ENCODE measurements at regions not wholly inside any gene's neighbourhood (a gene's known extent, or its start where the extent isn't known, plus 50 kb on each side); places are given as distances from the start of the nearest gene placed in this dataset.

GRCh38 chr9:89912605-89912953 is 307.8 kb downstream of the GADD45G start:
- DNase-seq (ENCODE audit: low read depth, low spot score), result no peak
- H3K9me3 ChIP-seq (ENCODE audit: control insufficient read depth, insufficient read depth, low read length), result no peaks in the 10 kb centered on the region
- POLR2A ChIA-PET, result no interaction called here
- CTCF ChIA-PET, result no interaction called here
- H3K27me3 ChIP-seq (ENCODE audit: control insufficient read depth, insufficient read depth, low read length), result no peaks in the 10 kb centered on the region
- no peak overlapping the region for H3K4me3 ChIP-seq (ENCODE audit: low read depth, low read length)
- H3K27ac ChIP-seq (ENCODE audit: low read depth, low read length), result no peak overlapping the region
- TF ChIP-seq, protein P1, sequence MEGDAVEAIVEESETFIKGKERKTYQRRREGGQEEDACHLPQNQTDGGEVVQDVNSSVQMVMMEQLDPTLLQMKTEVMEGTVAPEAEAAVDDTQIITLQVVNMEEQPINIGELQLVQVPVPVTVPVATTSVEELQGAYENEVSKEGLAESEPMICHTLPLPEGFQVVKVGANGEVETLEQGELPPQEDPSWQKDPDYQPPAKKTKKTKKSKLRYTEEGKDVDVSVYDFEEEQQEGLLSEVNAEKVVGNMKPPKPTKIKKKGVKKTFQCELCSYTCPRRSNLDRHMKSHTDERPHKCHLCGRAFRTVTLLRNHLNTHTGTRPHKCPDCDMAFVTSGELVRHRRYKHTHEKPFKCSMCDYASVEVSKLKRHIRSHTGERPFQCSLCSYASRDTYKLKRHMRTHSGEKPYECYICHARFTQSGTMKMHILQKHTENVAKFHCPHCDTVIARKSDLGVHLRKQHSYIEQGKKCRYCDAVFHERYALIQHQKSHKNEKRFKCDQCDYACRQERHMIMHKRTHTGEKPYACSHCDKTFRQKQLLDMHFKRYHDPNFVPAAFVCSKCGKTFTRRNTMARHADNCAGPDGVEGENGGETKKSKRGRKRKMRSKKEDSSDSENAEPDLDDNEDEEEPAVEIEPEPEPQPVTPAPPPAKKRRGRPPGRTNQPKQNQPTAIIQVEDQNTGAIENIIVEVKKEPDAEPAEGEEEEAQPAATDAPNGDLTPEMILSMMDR (IDR thresholded peaks at IDR 0.05; ENCODE audit: low read depth, low read length), result no peak

- peaks cover 2% of the 10 kb centered on the region; the same call in 1 of the 2 replicates for H3K9me3 ChIP-seq (ENCODE audit: control insufficient read depth, insufficient read depth, low read length)
- H3K4me3 ChIP-seq (ENCODE audit: low read depth, low read length), result no peak overlapping the region
- H3K27me3 ChIP-seq (ENCODE audit: control insufficient read depth, insufficient read depth, low read length), result peaks cover 2% of the 10 kb centered on the region
- TF ChIP-seq, protein P1 (IDR thresholded peaks at IDR 0.05; ENCODE audit: low read depth, low read length), result no peak
- H3K27ac ChIP-seq (ENCODE audit: low read depth, low read length), result no peak overlapping the region
- ChIA-PET CTCF (no interaction called here), POLR2A (no interaction called here)
- no peak for DNase-seq (ENCODE audit: low read depth, low spot score)
Observed at GRCh38 chr9:89915187-89915586, 310.4 kb downstream of the GADD45G start.

DNA sequence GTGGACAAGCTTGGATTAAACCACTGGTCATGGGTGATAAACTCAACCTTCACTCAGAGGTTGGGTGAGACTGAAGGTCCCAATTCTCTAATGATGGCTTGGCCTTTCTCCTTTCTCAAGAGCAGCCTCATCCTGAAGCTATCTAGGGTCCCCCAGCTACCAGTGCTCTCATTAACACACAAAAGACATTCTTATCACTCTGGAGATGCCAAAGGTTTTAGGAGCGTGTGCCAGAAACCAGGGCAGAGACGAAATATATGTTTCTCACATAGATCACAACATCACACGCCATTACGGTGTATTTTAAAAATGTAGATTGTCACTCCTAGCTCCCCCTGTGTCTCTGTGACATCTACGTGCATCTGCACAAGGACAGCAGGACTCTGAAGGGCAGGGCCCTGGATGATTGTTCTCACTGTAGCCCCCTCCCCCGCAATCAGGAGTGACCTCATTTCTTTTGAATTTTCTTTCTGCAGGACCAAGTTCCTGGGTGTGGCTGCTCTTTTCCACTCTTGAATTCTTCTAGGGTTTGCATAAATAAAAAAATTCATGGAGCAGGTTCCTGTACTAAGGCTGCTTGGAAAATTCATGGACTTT is 311.3 kb downstream of the GADD45G start:
- Histone ChIP-seq H3K27me3 (ENCODE audit: control insufficient read depth, insufficient read depth, low read length) (peaks cover 4% of the 10 kb centered on the region), H3K9me3 (ENCODE audit: control insufficient read depth, insufficient read depth, low read length) (peaks cover 2% of the 10 kb centered on the region; the same call in 1 of the 2 replicates), H3K27ac (ENCODE audit: low read depth, low read length) (no peak overlapping the region), H3K4me3 (ENCODE audit: low read depth, low read length) (no peak overlapping the region)
- CTCF ChIA-PET, result no interaction called here
- no peak for DNase-seq (ENCODE audit: low read depth, low spot score)
- TF ChIP-seq, protein P1 (IDR thresholded peaks at IDR 0.05; ENCODE audit: low read depth, low read length), result no peak
- POLR2A ChIA-PET, result no interaction called here

- POLR2A ChIA-PET, result no interaction called here
- TF ChIP-seq, protein P1 (IDR thresholded peaks at IDR 0.05; ENCODE audit: low read depth, low read length), result no peak
- H3K27ac ChIP-seq (ENCODE audit: low read depth, low read length), result no peak overlapping the region
- H3K4me3 ChIP-seq (ENCODE audit: low read depth, low read length), result no peak overlapping the region
- no peak for DNase-seq (ENCODE audit: low read depth, low spot score)
- CTCF ChIA-PET, result no interaction called here
- peaks cover 2% of the 10 kb centered on the region; the same call in 1 of the 2 replicates for H3K9me3 ChIP-seq (ENCODE audit: control insufficient read depth, insufficient read depth, low read length)
- H3K27me3 ChIP-seq (ENCODE audit: control insufficient read depth, insufficient read depth, low read length), result peaks cover 4% of the 10 kb centered on the region
Observed at GRCh38 chr9:89917861-89918260, 313.0 kb downstream of the GADD45G start.

- Histone ChIP-seq H3K27me3 (ENCODE audit: control insufficient read depth, insufficient read depth, low read length) (peaks cover 6% of the 10 kb centered on the region), H3K27ac (ENCODE audit: low read depth, low read length) (no peak overlapping the region), H3K9me3 (ENCODE audit: control insufficient read depth, insufficient read depth, low read length) (peaks cover 2% of the 10 kb centered on the region; the same call in 1 of the 2 replicates), H3K4me3 (ENCODE audit: low read depth, low read length) (no peak overlapping the region)
- ChIA-PET POLR2A (no interaction called here), CTCF (no interaction called here)
- DNase-seq (ENCODE audit: low read depth, low spot score), result no peak
- TF ChIP-seq, protein P1 (IDR thresholded peaks at IDR 0.05; ENCODE audit: low read depth, low read length), result no peak
Observed at GRCh38 chr9:89919171-89919681, 314.4 kb downstream of the GADD45G start.

All from AG04450 (cell line).